Endothelial cell of umbilical vein (primary cell): ENCODE measurements at regions not wholly inside any gene's neighbourhood (a gene's known extent, or its start where the extent isn't known, plus 50 kb on each side); places are given as distances from the start of the nearest gene placed in this dataset.

Experiments used
- BruUV-seq: library from RNA; stranded (reverse); fragments of 400-500 nt; replicated peaks from 2 replicates; lab custom pipeline; 2021; lab: Mats Ljungman, UMichigan
- CTCF ChIA-PET: fragments of 300-600, 350-600 bp; sonication (Branson Sonifier 250); formaldehyde crosslinking; loops from one replicate; lab custom pipeline; 2021; ENCODE audit warnings: antibody characterized with exemption, inconsistent platforms; lab: Charles Lee
- POLR2A ChIA-PET: fragments of 300-600, 350-600 bp; sonication (Branson Sonifier 250); formaldehyde crosslinking; loops from one replicate; lab custom pipeline; 2021; ENCODE audit warnings: antibody characterized with exemption, inconsistent platforms; lab: Charles Lee
- DNase-seq: peaks from one replicate; pipeline ENCODE4 v3.0.0-alpha.2; 2011; ENCODE audit warnings: low read depth, low spot score
- FAIRE-seq: peaks from 2 replicates; lab custom pipeline; 2011; peaks lifted over from hg19 to GRCh38; lab: Jason Lieb, UNC
- H2AFZ ChIP-seq: 2 replicates; pipeline ENCODE4 v1.6.0; 2012; ENCODE audit warnings: low read depth, low read length, control low read depth, inconsistent platforms
- H3K27ac ChIP-seq: 2 replicates; pipeline ENCODE4 v1.5.1; 2011; ENCODE audit warnings: low read depth, mild to moderate bottlenecking, control low read depth, low read length, moderate library complexity; ENCODE audit not compliant: insufficient read depth
- H3K27me3 ChIP-seq, 2 experiments: 2 replicates each; pipeline versions ENCODE4 v1.6.0 to v1.6.1; 2011; ENCODE audit warnings: low read length in 2 of 2, mixed read lengths in 1 of 2; ENCODE audit not compliant: control insufficient read depth in 2 of 2, insufficient read depth in 2 of 2
- H3K36me3 ChIP-seq, 2 experiments: 2 replicates in 1 of 2; 3 replicates in 1 of 2; pipeline ENCODE4 v1.5.1; 2011; ENCODE audit warnings: low read length in 2 of 2, mild to moderate bottlenecking in 1 of 2, moderate library complexity in 1 of 2; ENCODE audit not compliant: control insufficient read depth in 2 of 2, insufficient read depth in 2 of 2; ENCODE audit errors: extremely low read depth in 1 of 2
- H3K4me1 ChIP-seq: 3 replicates; pipeline ENCODE4 v1.5.1; 2011; ENCODE audit warnings: mild to moderate bottlenecking, low read length; ENCODE audit not compliant: control insufficient read depth, insufficient read depth; ENCODE audit errors: extremely low read depth
- H3K4me2 ChIP-seq: 2 replicates; pipeline ENCODE4 v1.6.1; 2011; ENCODE audit warnings: low read length, control low read depth, mixed read lengths; ENCODE audit not compliant: insufficient read depth
- H3K4me3 ChIP-seq, 3 experiments: fragments of 200-600 bp in 1 of 3; sonication (generic), shearing (Covaris generic) in 1 of 3; replicated peaks in 1 of 3; 2 replicates each; pipeline ENCODE4 v1.5.1; 2011 to 2016; ENCODE audit warnings: control low read depth in 3 of 3, low read length in 3 of 3, mild to moderate bottlenecking in 2 of 3, inconsistent platforms in 1 of 3, low read depth in 1 of 3, moderate library complexity in 1 of 3; ENCODE audit not compliant: insufficient read depth in 1 of 3
- H3K79me2 ChIP-seq: 2 replicates; pipeline ENCODE4 v1.6.0; 2012; ENCODE audit warnings: low read length, inconsistent platforms; ENCODE audit not compliant: control insufficient read depth, insufficient read depth
- H3K9ac ChIP-seq: replicated peaks from 2 replicates; pipeline ENCODE3; 2011; ENCODE audit warnings: low read length, control low read depth; ENCODE audit not compliant: insufficient read depth; ENCODE audit errors: extremely low read depth
- H3K9me1 ChIP-seq: replicated peaks from 3 replicates; pipeline ENCODE4 v1.6.0; 2011; ENCODE audit warnings: mild to moderate bottlenecking, low read length; ENCODE audit not compliant: control insufficient read depth, insufficient read depth; ENCODE audit errors: extremely low read depth
- H3K9me3 ChIP-seq: replicated peaks from 2 replicates; pipeline ENCODE4 v1.5.1; 2012; ENCODE audit warnings: low read length, inconsistent platforms; ENCODE audit not compliant: control insufficient read depth, insufficient read depth
- H4K20me1 ChIP-seq: replicated peaks from 2 replicates; pipeline ENCODE3; 2011; ENCODE audit warnings: mild to moderate bottlenecking, low read length; ENCODE audit not compliant: control insufficient read depth, insufficient read depth; ENCODE audit errors: extremely low read depth
- CTCF ChIP-seq, 2 donors: IDR thresholded peaks; 1 replicate in 1 of 2; 2 replicates in 1 of 2; pipeline ENCODE4 v1.5.1; 2011; ENCODE audit warnings: low read length in 2 of 2, mild to moderate bottlenecking in 2 of 2, moderate library complexity in 2 of 2, control low read depth in 1 of 2, inconsistent platforms in 1 of 2, low read depth in 1 of 2; ENCODE audit not compliant: insufficient read depth in 1 of 2; ENCODE audit errors: extremely low read depth in 1 of 2
- EZH2 ChIP-seq: IDR thresholded peaks from 2 replicates; pipeline ENCODE4 v1.6.1; 2012; ENCODE audit warnings: borderline replicate concordance, low read depth, mild to moderate bottlenecking, moderate library complexity, low read length, inconsistent platforms; ENCODE audit not compliant: severe bottlenecking
- FOS ChIP-seq: IDR thresholded peaks from 2 replicates; pipeline ENCODE4 v1.6.1; 2011; ENCODE audit warnings: mild to moderate bottlenecking, low read length, moderate library complexity, borderline replicate concordance; ENCODE audit not compliant: insufficient read depth
- GATA2 ChIP-seq: IDR thresholded peaks from 2 replicates; pipeline ENCODE4 v1.7.0; 2011; ENCODE audit warnings: low read depth, mild to moderate bottlenecking, moderate library complexity, mixed read lengths, low read length; ENCODE audit not compliant: insufficient read length, insufficient read depth
- JUN ChIP-seq: IDR thresholded peaks from 2 replicates; pipeline ENCODE4 v1.6.1; 2011; ENCODE audit warnings: borderline replicate concordance, low read depth; ENCODE audit not compliant: insufficient read length, insufficient read depth
- MAX ChIP-seq: IDR thresholded peaks from 2 replicates; pipeline ENCODE4 v1.6.1; 2011; ENCODE audit not compliant: insufficient read depth, insufficient read length
- MYC ChIP-seq: IDR thresholded peaks from one replicate; pipeline ENCODE4 v1.6.1; 2011; ENCODE audit warnings: mild to moderate bottlenecking, low read depth, low read length
- POLR2A ChIP-seq: IDR thresholded peaks from 2 replicates; pipeline ENCODE4 v1.6.1; 2012; ENCODE audit warnings: low read depth, mild to moderate bottlenecking, control low read depth, low read length
- POLR2AphosphoS5 ChIP-seq: IDR thresholded peaks from 2 replicates; pipeline ENCODE4 v1.6.1; 2012; ENCODE audit warnings: low read depth, mild to moderate bottlenecking, control low read depth, low read length, moderate library complexity; ENCODE audit not compliant: insufficient read depth
- dilution Hi-C: fragments of 300-500 bp; cut with MboI; formaldehyde crosslinking; loops from one replicate; pipeline ENCODE4 v1.15.0; 2019; ENCODE audit warnings: low sequenced_read_pairs; ENCODE audit not compliant: extremely low pct_ligation_motif_present
- intact Hi-C: fragments of 100-400 bp; cut with micrococcal nuclease; formaldehyde crosslinking; loops from one replicate; pipeline ENCODE4 v1.10.0; 2022

DNA sequence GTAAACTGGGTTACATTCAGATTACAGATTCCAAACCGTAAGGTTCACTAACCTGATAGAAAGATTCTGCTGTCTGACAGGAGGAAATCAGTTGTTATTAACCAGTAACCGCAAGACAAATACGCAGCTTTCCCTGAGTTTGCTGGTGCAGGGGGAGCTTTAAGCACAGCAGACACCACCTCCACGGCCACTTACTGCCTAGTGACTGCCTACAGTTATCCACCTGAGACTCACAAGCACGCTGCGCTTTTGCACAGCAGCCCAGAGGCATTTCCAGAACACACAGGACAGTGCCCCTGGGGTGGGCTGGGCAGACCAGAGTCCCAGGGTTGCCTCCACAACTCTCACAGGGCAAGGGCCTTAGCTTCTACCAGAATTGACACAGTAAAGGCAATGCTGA, 90.9 kb downstream of the CTTN start:
- Histone ChIP-seq H3K9me3 (no peaks in the 10 kb centered on the region), H3K79me2 (no peaks in the 10 kb centered on the region), H3K27ac (no peak overlapping the region), H3K4me2 (no peak overlapping the region), H2AFZ (no peak overlapping the region), H4K20me1 (no peaks in the 10 kb centered on the region), H3K4me1 (no peaks in the 10 kb centered on the region), H3K4me3 (no peak overlapping the region), H3K36me3 (no peaks in the 10 kb centered on the region), H3K9me1 (no peaks in the 10 kb centered on the region), H3K27me3 (no peaks in the 10 kb centered on the region), H3K9ac (no peak overlapping the region)
- DNase-seq (no peak), FAIRE-seq (no peak)
- ChIA-PET POLR2A (no interaction called here), CTCF (no interaction called here)
- BruUV-seq: no TSS peak
- dilution Hi-C loops: no loop called here
- TF ChIP-seq MYC: no peak
- TF ChIP-seq POLR2A: no peak
- no peak for TF ChIP-seq EZH2
- TF ChIP-seq POLR2AphosphoS5: no peak
- no peak for TF ChIP-seq JUN
- no peak for TF ChIP-seq CTCF (IDR thresholded peaks at IDR 0.05; ENCODE audit: extremely low read depth in 1 of 2, insufficient read depth in 1 of 2, low read depth in 1 of 2, low read length in 2 of 2)
- intact Hi-C loops: no loop called here

DNA sequence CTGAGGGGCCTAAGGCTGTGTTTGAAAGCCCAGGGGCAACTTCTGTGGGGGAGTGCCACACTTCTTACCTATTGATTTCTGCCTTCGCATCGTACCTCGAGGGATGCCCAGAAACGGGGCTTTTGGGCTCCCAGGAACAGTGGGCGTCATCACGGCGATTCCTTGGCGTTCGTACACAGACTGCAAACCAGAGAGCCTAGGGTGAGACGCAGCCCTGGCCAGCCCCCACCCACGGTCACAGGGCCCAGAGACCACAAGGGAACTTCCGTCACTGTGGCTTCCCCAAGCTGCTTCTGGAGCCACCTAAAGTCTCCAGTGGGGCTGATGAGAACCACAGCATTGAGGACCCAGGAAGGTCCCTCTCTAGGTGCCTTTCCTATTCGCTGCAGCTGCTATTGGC, 91.9 kb downstream of the CTTN start:
- FAIRE-seq: no peak
- CTCF ChIA-PET: no interaction called here
- H3K27me3 ChIP-seq: no peaks in the 10 kb centered on the region
- H3K4me1 ChIP-seq: no peaks in the 10 kb centered on the region
- H3K79me2 ChIP-seq: no peaks in the 10 kb centered on the region
- H3K9me1 ChIP-seq: no peaks in the 10 kb centered on the region
- dilution Hi-C loops (no loop called here), intact Hi-C loops (no loop called here)
- no peak overlapping the region for H3K4me2 ChIP-seq
- H3K4me3 ChIP-seq: no peak overlapping the region
- no peak overlapping the region for H3K9ac ChIP-seq
- no peaks in the 10 kb centered on the region for H4K20me1 ChIP-seq
- H3K27ac ChIP-seq: no peak overlapping the region
- H2AFZ ChIP-seq: no peak overlapping the region
- POLR2A ChIA-PET: no interaction called here
- H3K36me3 ChIP-seq: no peaks in the 10 kb centered on the region
- no TSS peak for BruUV-seq
- DNase-seq: no peak
- no peaks in the 10 kb centered on the region for H3K9me3 ChIP-seq
- TF ChIP-seq FOS: no peak
- TF ChIP-seq MYC: no peak
- TF ChIP-seq JUN: no peak
- TF ChIP-seq CTCF (IDR thresholded peaks at IDR 0.05; ENCODE audit: extremely low read depth in 1 of 2, insufficient read depth in 1 of 2, low read depth in 1 of 2, low read length in 2 of 2): no peak
- no peak for TF ChIP-seq EZH2
- TF ChIP-seq POLR2AphosphoS5: no peak
- no peak for TF ChIP-seq GATA2
- no peak for TF ChIP-seq POLR2A
- no peak for TF ChIP-seq MAX
